B cell (primary cell): ENCODE measurements at regions not wholly inside any gene's neighbourhood (a gene's known extent, or its start where the extent isn't known, plus 50 kb on each side); places are given as distances from the start of the nearest gene placed in this dataset.

Experiments
- ATAC-seq: fragments of 200-7000 bp; cut with Tn5 transposase; one replicate; pipeline ENCODE4 v1.10.0; 2021; ENCODE audit warnings: low read depth, mild to moderate bottlenecking, moderate number of reproducible peaks, moderate library complexity
- CTCF ChIA-PET: fragments of 350-600 bp; sonication (Branson Sonifier 250); formaldehyde crosslinking; loops from one replicate; lab custom pipeline; 2021; ENCODE audit warnings: antibody characterized with exemption, inconsistent platforms; lab: Charles Lee
- POLR2A ChIA-PET: fragments of 350-600 bp; sonication (Branson Sonifier 250); formaldehyde crosslinking; loops from one replicate; lab custom pipeline; 2021; ENCODE audit warnings: antibody characterized with exemption; lab: Charles Lee
- DNase-seq: peaks from one replicate; pipeline ENCODE4 v3.0.0; 2013
- H2AFZ ChIP-seq: 2 replicates; pipeline ENCODE4 v1.6.1; 2012; ENCODE audit warnings: mild to moderate bottlenecking, low read depth, low read length; ENCODE audit not compliant: insufficient read depth, poor library complexity, severe bottlenecking
- H3K27ac ChIP-seq, 2 donors: 1 replicate in 1 of 2; 2 replicates in 1 of 2; pipeline ENCODE4 v1.5.1; 2012 to 2013; ENCODE audit warnings: low read length in 2 of 2, mild to moderate bottlenecking in 2 of 2, moderate library complexity in 1 of 2
- H3K27me3 ChIP-seq, 4 experiments: fragments of 200-600 bp in 1 of 4; sonication (generic) in 1 of 4; replicated peaks in 1 of 4; 1 replicate in 2 of 4; 2 replicates in 2 of 4; pipeline versions ENCODE4 v1.6.1 to v1.7.0; 2013 to 2016; ENCODE audit warnings: low read length in 3 of 4, mild to moderate bottlenecking in 2 of 4, mixed read lengths in 1 of 4, moderate library complexity in 1 of 4; ENCODE audit not compliant: insufficient read depth in 4 of 4, control insufficient read depth in 3 of 4; ENCODE audit errors: control extremely low read depth in 1 of 4
- H3K36me3 ChIP-seq, 2 experiments: replicated peaks in 1 of 2; 1 replicate in 1 of 2; 2 replicates in 1 of 2; pipeline versions ENCODE4 v1.6.1 to v1.7.1; 2013; ENCODE audit warnings: low read length in 1 of 2; ENCODE audit not compliant: insufficient read depth in 2 of 2, control insufficient read depth in 1 of 2; ENCODE audit errors: control extremely low read depth in 1 of 2, extremely low read depth in 1 of 2
- H3K4me1 ChIP-seq, 2 donors: fragments of 200-600 bp in 1 of 2; sonication (generic) in 1 of 2; 1 replicate in 1 of 2; 2 replicates in 1 of 2; pipeline versions ENCODE4 v1.5.1 to v1.6.1; 2013 to 2017; ENCODE audit warnings: low read length in 2 of 2; ENCODE audit not compliant: control insufficient read depth in 2 of 2, insufficient read depth in 2 of 2
- H3K4me2 ChIP-seq: replicated peaks from 2 replicates; pipeline ENCODE3; 2012; ENCODE audit warnings: mild to moderate bottlenecking, low read depth, low read length; ENCODE audit not compliant: poor library complexity, severe bottlenecking
- H3K4me3 ChIP-seq, 5 experiments: fragments of 200-600 bp in 1 of 5; sonication (generic) in 1 of 5; 1 replicate in 3 of 5; 2 replicates in 2 of 5; pipeline versions ENCODE4 v1.5.1 to v1.7.0; 2011 to 2016; ENCODE audit warnings: low read length in 4 of 5, mild to moderate bottlenecking in 4 of 5, low read depth in 2 of 5, control low read depth in 1 of 5, moderate library complexity in 1 of 5; ENCODE audit not compliant: insufficient read depth in 1 of 5; ENCODE audit errors: control extremely low read depth in 1 of 5, extremely low read depth in 1 of 5
- H3K79me2 ChIP-seq: fragments of 200-600 bp; sonication (generic); one replicate; pipeline ENCODE4 v1.6.0; 2016; ENCODE audit warnings: low read length; ENCODE audit not compliant: control insufficient read depth, insufficient read depth
- H3K9ac ChIP-seq: fragments of 200-600 bp; sonication (generic); 2 replicates; pipeline ENCODE4 v1.6.1; 2017; ENCODE audit warnings: mild to moderate bottlenecking, low read length, moderate library complexity
- H3K9me3 ChIP-seq, 3 donors: one replicate each; pipeline versions ENCODE4 v1.6.1 to v1.7.1; 2013; ENCODE audit warnings: low read length in 2 of 3; ENCODE audit not compliant: control insufficient read depth in 2 of 3, insufficient read depth in 1 of 3; ENCODE audit errors: control extremely low read depth in 1 of 3
- H4K20me1 ChIP-seq: 2 replicates; pipeline ENCODE4 v1.6.0; 2012; ENCODE audit warnings: mild to moderate bottlenecking, low read length; ENCODE audit not compliant: insufficient read depth, control insufficient read depth, poor library complexity, severe bottlenecking
- H3K27ac Mint-ChIP-seq: one replicate; pipeline ENCODE4 v1.8.0; 2021; ENCODE audit warnings: mixed read lengths
- H3K27me3 Mint-ChIP-seq: one replicate; pipeline ENCODE4 v1.8.0; 2021; ENCODE audit warnings: mixed read lengths
- H3K4me1 Mint-ChIP-seq: one replicate; pipeline ENCODE4 v1.8.0; 2021; ENCODE audit warnings: mixed read lengths
- H3K4me3 Mint-ChIP-seq: one replicate; pipeline ENCODE4 v1.8.0; 2021; ENCODE audit warnings: mixed read lengths
- H3K9me3 Mint-ChIP-seq: one replicate; pipeline ENCODE4 v1.8.0; 2022; ENCODE audit warnings: mixed read lengths; ENCODE audit not compliant: insufficient read depth
- CTCF ChIP-seq: fragments of 200-600 bp; IDR thresholded peaks from one replicate; pipeline ENCODE4 v1.8.0; 2022; ENCODE audit warnings: antibody characterized with exemption, mild to moderate bottlenecking
- EZH2 ChIP-seq: IDR thresholded peaks from 2 replicates; pipeline ENCODE4 v1.6.1; 2012; ENCODE audit warnings: borderline replicate concordance, low read depth, mild to moderate bottlenecking, moderate library complexity, low read length; ENCODE audit not compliant: insufficient read depth, poor library complexity, severe bottlenecking
- WGBS: methylation state at CpG from one replicate; pipeline ENCODE4 v1.1.5; 2013; ENCODE audit warnings: missing lambda C conversion rate; ENCODE audit not compliant: insufficient coverage; 5-methylcytosine and 5-hydroxymethylcytosine counted together
- intact Hi-C: fragments of 100-400 bp; cut with micrococcal nuclease; formaldehyde crosslinking; loops from one replicate; pipeline ENCODE4 v1.10.0; 2022

DNA sequence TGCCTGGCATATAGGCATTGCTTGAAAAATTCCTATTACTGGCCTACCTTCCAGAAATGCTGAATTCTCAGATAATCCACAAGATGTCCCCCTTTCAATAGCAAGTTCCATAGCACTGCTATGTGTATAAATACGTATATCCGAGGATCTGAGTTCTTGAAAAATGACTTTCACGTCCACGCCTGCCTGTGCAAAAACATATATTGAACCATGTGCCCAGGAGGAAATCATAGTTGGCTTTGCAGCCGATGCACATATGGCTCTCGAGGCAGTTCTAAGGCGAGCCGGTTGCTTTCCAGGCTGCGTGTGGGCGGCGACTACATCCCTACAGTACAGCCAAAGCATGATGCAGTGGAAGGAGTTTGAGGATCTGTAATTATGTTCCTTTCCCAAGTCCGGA lies 55.4 kb upstream of the ESX1 start:
- Histone ChIP-seq H3K4me2 (no peak overlapping the region), H3K27me3 (no peaks in the 10 kb centered on the region), H3K4me3 (no peak overlapping the region), H3K9ac (no peak overlapping the region), H3K79me2 (no peaks in the 10 kb centered on the region), H4K20me1 (no peaks in the 10 kb centered on the region), H3K36me3 (no peaks in the 10 kb centered on the region), H3K27ac (no peak overlapping the region), H3K4me1 (no peaks in the 10 kb centered on the region), H3K9me3 (no peaks in the 10 kb centered on the region), H2AFZ (no peak overlapping the region)
- CTCF ChIA-PET, result no interaction called here
- Mint-ChIP-seq H3K27me3 (no peaks in the 10 kb centered on the region), H3K4me1 (no peaks in the 10 kb centered on the region), H3K9me3 (no peaks in the 10 kb centered on the region), H3K27ac (no peak overlapping the region), H3K4me3 (no peak overlapping the region)
- intact Hi-C loops, result no loop called here
- 40% methylated on average over 4 of the region's 12 CpGs for WGBS
- POLR2A ChIA-PET, result no interaction called here
- DNase-seq, result no peak
- TF ChIP-seq EZH2 (no peak), CTCF (no peak)
- no peak for ATAC-seq

DNA sequence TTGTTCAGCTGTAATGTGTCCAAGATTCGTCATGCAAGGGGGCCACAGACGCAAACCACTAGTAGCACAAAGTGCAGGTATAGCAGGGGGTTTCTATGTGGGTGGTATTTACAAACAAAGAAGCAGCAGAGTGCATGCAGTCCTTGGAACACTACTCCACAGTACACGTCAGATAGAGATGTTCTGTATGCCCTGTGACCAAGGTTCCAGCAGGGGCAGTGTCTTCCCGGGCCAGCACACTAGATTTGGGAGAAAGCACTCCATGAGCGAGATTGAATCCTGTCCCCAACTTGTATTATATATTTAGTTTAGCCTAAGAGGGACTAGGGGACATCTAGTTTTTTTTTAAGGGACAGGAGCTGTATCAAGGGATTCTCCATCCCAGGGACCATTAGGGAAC lies 54.4 kb upstream of the ESX1 start:
- H3K27ac Mint-ChIP-seq, result no peak overlapping the region
- H3K4me1 Mint-ChIP-seq, result no peaks in the 10 kb centered on the region
- no peaks in the 10 kb centered on the region for H3K36me3 ChIP-seq
- POLR2A ChIA-PET, result no interaction called here
- H3K4me1 ChIP-seq, result no peaks in the 10 kb centered on the region
- no peaks in the 10 kb centered on the region for H4K20me1 ChIP-seq
- H3K79me2 ChIP-seq, result no peaks in the 10 kb centered on the region
- ATAC-seq (no peak), DNase-seq (no peak)
- CTCF ChIA-PET, result no interaction called here
- H3K4me2 ChIP-seq, result no peak overlapping the region
- no peak overlapping the region for H3K4me3 Mint-ChIP-seq
- no peaks in the 10 kb centered on the region for H3K9me3 ChIP-seq
- 80% methylated on average over 1 of the region's 5 CpGs for WGBS
- H3K4me3 ChIP-seq, result no peak overlapping the region
- no peak overlapping the region for H3K27ac ChIP-seq
- intact Hi-C loops, result no loop called here
- no peak overlapping the region for H3K9ac ChIP-seq
- no peaks in the 10 kb centered on the region for H3K27me3 Mint-ChIP-seq
- no peak overlapping the region for H2AFZ ChIP-seq
- no peaks in the 10 kb centered on the region for H3K9me3 Mint-ChIP-seq
- TF ChIP-seq EZH2 (no peak), CTCF (no peak)
- no peaks in the 10 kb centered on the region for H3K27me3 ChIP-seq
